ENCODE measurements at regions not wholly inside any gene's neighbourhood (a gene's known extent, or its start where the extent isn't known, plus 50 kb on each side); places are given as distances from the start of the nearest gene placed in this dataset.

DNA sequence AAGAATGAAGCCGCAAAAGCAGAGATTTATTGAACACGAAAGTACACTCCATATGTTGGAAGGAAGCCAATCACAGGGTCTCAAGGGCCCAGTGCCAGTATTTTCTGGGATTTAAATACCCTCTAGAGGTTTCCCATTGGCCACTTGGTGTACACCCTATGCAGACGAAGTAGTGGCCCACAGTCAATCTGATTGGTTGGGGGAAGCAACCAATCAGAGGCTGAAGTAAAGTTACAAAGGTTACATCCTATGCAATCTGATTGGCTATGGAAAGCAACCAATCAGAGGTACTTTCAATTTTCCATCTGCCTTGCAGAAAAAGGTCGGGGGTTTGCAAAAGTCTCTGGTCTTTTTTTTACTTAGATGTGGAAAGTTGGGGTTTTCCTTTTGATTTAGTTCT, 481.3 kb upstream of the NRP1 start:
- TF ChIP-seq POLR2AphosphoS5 (IDR thresholded peaks at IDR 0.05; ENCODE audit: low read depth, low read length) (no peak), FOXP2 (optimal IDR thresholded peaks at IDR 0.05; ENCODE audit: borderline replicate concordance, extremely low read depth, extremely low read length, insufficient read depth) (no peak), SIN3A (IDR thresholded peaks at IDR 0.05; ENCODE audit: borderline replicate concordance, insufficient read depth, low read length) (no peak), TAF1 (IDR thresholded peaks at IDR 0.05; ENCODE audit: borderline replicate concordance, insufficient read depth, low read length) (no peak)
- TF ChIP-seq, protein P1, sequence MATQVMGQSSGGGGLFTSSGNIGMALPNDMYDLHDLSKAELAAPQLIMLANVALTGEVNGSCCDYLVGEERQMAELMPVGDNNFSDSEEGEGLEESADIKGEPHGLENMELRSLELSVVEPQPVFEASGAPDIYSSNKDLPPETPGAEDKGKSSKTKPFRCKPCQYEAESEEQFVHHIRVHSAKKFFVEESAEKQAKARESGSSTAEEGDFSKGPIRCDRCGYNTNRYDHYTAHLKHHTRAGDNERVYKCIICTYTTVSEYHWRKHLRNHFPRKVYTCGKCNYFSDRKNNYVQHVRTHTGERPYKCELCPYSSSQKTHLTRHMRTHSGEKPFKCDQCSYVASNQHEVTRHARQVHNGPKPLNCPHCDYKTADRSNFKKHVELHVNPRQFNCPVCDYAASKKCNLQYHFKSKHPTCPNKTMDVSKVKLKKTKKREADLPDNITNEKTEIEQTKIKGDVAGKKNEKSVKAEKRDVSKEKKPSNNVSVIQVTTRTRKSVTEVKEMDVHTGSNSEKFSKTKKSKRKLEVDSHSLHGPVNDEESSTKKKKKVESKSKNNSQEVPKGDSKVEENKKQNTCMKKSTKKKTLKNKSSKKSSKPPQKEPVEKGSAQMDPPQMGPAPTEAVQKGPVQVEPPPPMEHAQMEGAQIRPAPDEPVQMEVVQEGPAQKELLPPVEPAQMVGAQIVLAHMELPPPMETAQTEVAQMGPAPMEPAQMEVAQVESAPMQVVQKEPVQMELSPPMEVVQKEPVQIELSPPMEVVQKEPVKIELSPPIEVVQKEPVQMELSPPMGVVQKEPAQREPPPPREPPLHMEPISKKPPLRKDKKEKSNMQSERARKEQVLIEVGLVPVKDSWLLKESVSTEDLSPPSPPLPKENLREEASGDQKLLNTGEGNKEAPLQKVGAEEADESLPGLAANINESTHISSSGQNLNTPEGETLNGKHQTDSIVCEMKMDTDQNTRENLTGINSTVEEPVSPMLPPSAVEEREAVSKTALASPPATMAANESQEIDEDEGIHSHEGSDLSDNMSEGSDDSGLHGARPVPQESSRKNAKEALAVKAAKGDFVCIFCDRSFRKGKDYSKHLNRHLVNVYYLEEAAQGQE (IDR thresholded peaks at IDR 0.05; ENCODE audit: insufficient read depth in 1 of 2, low read depth in 2 of 2, low read length in 2 of 2), result no peak

DNA sequence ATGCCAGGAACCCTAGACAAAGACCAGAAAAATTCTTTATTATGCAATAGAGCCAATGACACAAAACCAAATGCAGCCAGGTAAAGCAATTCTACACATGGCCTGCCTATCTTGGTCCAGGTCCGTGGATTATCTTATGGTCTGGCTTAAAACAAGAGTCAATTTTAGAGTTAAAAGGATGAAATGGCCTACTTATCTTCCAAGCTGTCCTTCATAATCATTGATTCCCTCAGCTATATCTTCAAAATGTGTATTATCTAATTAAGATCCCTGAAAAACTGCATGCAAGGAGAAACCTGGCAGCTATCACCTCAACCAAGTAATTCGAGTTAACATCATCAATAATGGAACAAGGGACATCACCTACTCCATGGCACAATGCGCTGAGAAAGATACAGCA, 479.4 kb upstream of the NRP1 start:
- TF ChIP-seq SIN3A (IDR thresholded peaks at IDR 0.05; ENCODE audit: borderline replicate concordance, insufficient read depth, low read length) (no peak), FOXP2 (optimal IDR thresholded peaks at IDR 0.05; ENCODE audit: borderline replicate concordance, extremely low read depth, extremely low read length, insufficient read depth) (no peak), POLR2AphosphoS5 (IDR thresholded peaks at IDR 0.05; ENCODE audit: low read depth, low read length) (no peak)
- TF ChIP-seq, protein P1 (IDR thresholded peaks at IDR 0.05; ENCODE audit: insufficient read depth in 1 of 2, low read depth in 2 of 2, low read length in 2 of 2), result no peak

DNA sequence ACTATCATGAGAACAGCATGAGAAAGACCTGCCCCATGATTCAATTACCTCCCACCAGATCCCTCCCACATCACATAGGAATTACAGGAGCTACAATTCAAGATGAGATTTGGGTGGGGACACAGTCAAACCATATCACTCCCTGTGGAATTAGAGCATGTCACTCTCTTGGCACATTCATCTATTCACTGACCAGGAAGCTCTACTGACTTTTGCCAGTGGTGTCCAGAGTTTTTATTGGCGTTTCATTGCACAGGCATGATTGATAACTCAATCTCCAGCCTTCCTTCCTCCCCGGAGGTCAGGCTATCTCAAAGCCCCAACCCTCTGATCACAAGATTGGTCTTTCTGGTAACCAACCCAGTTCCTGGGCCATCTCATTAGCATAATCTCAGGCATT, 478.9 kb upstream of the NRP1 start:
- TF ChIP-seq TAF1 (IDR thresholded peaks at IDR 0.05; ENCODE audit: borderline replicate concordance, insufficient read depth, low read length), result no peak
- no peak for TF ChIP-seq POLR2AphosphoS5 (IDR thresholded peaks at IDR 0.05; ENCODE audit: low read depth, low read length)
- no peak for TF ChIP-seq SIN3A (IDR thresholded peaks at IDR 0.05; ENCODE audit: borderline replicate concordance, insufficient read depth, low read length)

DNA sequence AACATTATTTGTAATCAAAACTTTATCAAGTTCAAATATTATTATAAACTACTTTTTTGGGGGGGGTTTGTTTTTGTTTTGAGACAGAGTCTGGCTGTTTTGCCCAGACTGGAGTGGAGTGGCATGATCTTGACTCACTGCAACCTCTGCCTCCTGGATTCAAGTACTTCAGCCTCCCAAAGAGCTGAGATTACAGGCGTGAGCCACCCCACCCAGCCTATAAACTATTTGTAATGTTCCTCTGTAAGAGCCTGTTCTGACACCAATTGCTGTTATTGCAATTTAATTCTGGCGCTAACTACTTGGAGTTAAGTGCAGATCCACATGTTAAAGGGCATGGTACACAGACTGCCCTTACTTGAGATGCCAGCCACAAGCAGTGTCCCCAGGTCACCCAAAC, 478.1 kb upstream of the NRP1 start:
- TF ChIP-seq, protein P1 (IDR thresholded peaks at IDR 0.05; ENCODE audit: insufficient read depth in 1 of 2, low read depth in 2 of 2, low read length in 2 of 2), result no peak
- TF ChIP-seq POLR2AphosphoS5 (IDR thresholded peaks at IDR 0.05; ENCODE audit: low read depth, low read length) (no peak), TAF1 (IDR thresholded peaks at IDR 0.05; ENCODE audit: borderline replicate concordance, insufficient read depth, low read length) (no peak), FOXP2 (optimal IDR thresholded peaks at IDR 0.05; ENCODE audit: borderline replicate concordance, extremely low read depth, extremely low read length, insufficient read depth) (no peak), SIN3A (IDR thresholded peaks at IDR 0.05; ENCODE audit: borderline replicate concordance, insufficient read depth, low read length) (no peak)

DNA sequence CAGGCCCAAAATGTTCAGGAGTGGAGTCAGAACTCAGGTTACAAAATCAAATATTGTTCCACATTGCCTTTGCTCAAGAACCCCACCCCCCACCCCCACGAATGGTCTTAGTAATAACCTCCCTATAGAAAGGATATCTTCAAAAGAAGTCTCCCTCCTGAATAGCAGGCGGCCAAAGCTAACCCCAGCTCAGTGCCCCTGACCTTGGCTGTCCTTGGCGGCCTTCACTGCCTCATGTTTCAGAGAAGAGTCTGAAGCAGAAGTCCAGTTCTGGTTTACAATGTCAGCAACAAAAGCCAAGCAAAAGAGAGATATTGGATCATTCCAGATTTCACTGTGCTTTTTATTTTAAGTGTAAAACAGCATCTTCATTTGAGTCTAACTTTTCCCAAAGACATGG, 476.5 kb upstream of the NRP1 start:
- TF ChIP-seq POLR2AphosphoS5 (IDR thresholded peaks at IDR 0.05; ENCODE audit: low read depth, low read length) (no peak), SIN3A (IDR thresholded peaks at IDR 0.05; ENCODE audit: borderline replicate concordance, insufficient read depth, low read length) (no peak), FOXP2 (optimal IDR thresholded peaks at IDR 0.05; ENCODE audit: borderline replicate concordance, extremely low read depth, extremely low read length, insufficient read depth) (no peak), TAF1 (IDR thresholded peaks at IDR 0.05; ENCODE audit: borderline replicate concordance, insufficient read depth, low read length) (no peak)
- TF ChIP-seq, protein P1 (IDR thresholded peaks at IDR 0.05; ENCODE audit: insufficient read depth in 1 of 2, low read depth in 2 of 2, low read length in 2 of 2), result no peak

Measured in PFSK-1 (cell line).